ENCODE measurements at regions not wholly inside any gene's neighbourhood (a gene's known extent, or its start where the extent isn't known, plus 50 kb on each side); places are given as distances from the start of the nearest gene placed in this dataset.

GRCh38 chr9:83154087-83154736 is 91.3 kb upstream of the RASEF start:
- intact Hi-C loops (cut with micrococcal nuclease), result loop anchor here (10.0 kb wide), 1 partner anchor 59 kb away; no protein-coding TSS in a partner anchor
- H3K4me3 Mint-ChIP-seq, result no peak overlapping the region
- no peaks in the 10 kb centered on the region for H3K36me3 Mint-ChIP-seq (ENCODE audit: low read depth)
- H3K4me1 Mint-ChIP-seq (ENCODE audit: low read depth), result peaks cover 6% of the 10 kb centered on the region
- no peak for DNase-seq (ENCODE audit: low spot score)
- no peak overlapping the region for H3K27ac Mint-ChIP-seq
- H3K9me3 Mint-ChIP-seq, result no peaks in the 10 kb centered on the region
- H3K27me3 Mint-ChIP-seq (ENCODE audit: insufficient read depth), result no peaks in the 10 kb centered on the region

GRCh38 chr9:83153030-83153429 is 90.1 kb upstream of the RASEF start:
- intact Hi-C loops (cut with micrococcal nuclease), result loop anchor here (10.0 kb wide), 1 partner anchor 58 kb away; no protein-coding TSS in a partner anchor
- Mint-ChIP-seq H3K4me1 (ENCODE audit: low read depth) (peaks cover 6% of the 10 kb centered on the region), H3K27me3 (ENCODE audit: insufficient read depth) (no peaks in the 10 kb centered on the region), H3K36me3 (ENCODE audit: low read depth) (no peaks in the 10 kb centered on the region), H3K9me3 (no peaks in the 10 kb centered on the region), H3K4me3 (no peak overlapping the region), H3K27ac (no peak overlapping the region)
- DNase-seq (ENCODE audit: low spot score), result no peak

GRCh38 chr9:83151627-83152137 is 88.7 kb upstream of the RASEF start:
- intact Hi-C loops (cut with micrococcal nuclease), result loop anchor here (10.0 kb wide), 1 partner anchor 57 kb away; no protein-coding TSS in a partner anchor
- Mint-ChIP-seq H3K36me3 (ENCODE audit: low read depth) (no peaks in the 10 kb centered on the region), H3K4me3 (no peak overlapping the region), H3K9me3 (no peaks in the 10 kb centered on the region), H3K27me3 (ENCODE audit: insufficient read depth) (no peaks in the 10 kb centered on the region), H3K4me1 (ENCODE audit: low read depth) (peaks cover 6% of the 10 kb centered on the region), H3K27ac (no peak overlapping the region)
- no peak for DNase-seq (ENCODE audit: low spot score)

GRCh38 chr9:83147315-83148149 is 84.6 kb upstream of the RASEF start:
- intact Hi-C loops (cut with micrococcal nuclease), result no loop called here
- H3K27ac Mint-ChIP-seq, result no peak overlapping the region
- no peaks in the 10 kb centered on the region for H3K9me3 Mint-ChIP-seq
- no peaks in the 10 kb centered on the region for H3K4me1 Mint-ChIP-seq (ENCODE audit: low read depth)
- H3K36me3 Mint-ChIP-seq (ENCODE audit: low read depth), result no peaks in the 10 kb centered on the region
- no peak for DNase-seq (ENCODE audit: low spot score)
- H3K27me3 Mint-ChIP-seq (ENCODE audit: insufficient read depth), result no peaks in the 10 kb centered on the region
- H3K4me3 Mint-ChIP-seq, result no peak overlapping the region

GRCh38 chr9:83146325-83146724 is 83.4 kb upstream of the RASEF start:
- DNase-seq (ENCODE audit: low spot score), result no peak
- no peak overlapping the region for H3K27ac Mint-ChIP-seq
- H3K27me3 Mint-ChIP-seq (ENCODE audit: insufficient read depth), result no peaks in the 10 kb centered on the region
- no peaks in the 10 kb centered on the region for H3K36me3 Mint-ChIP-seq (ENCODE audit: low read depth)
- intact Hi-C loops (cut with micrococcal nuclease), result no loop called here
- no peaks in the 10 kb centered on the region for H3K4me1 Mint-ChIP-seq (ENCODE audit: low read depth)
- no peak overlapping the region for H3K4me3 Mint-ChIP-seq
- H3K9me3 Mint-ChIP-seq, result no peaks in the 10 kb centered on the region

GRCh38 chr9:83144492-83144891 is 81.5 kb upstream of the RASEF start:
- intact Hi-C loops (cut with micrococcal nuclease), result no loop called here
- Mint-ChIP-seq H3K4me3 (no peak overlapping the region), H3K4me1 (ENCODE audit: low read depth) (no peaks in the 10 kb centered on the region), H3K9me3 (no peaks in the 10 kb centered on the region), H3K36me3 (ENCODE audit: low read depth) (no peaks in the 10 kb centered on the region), H3K27me3 (ENCODE audit: insufficient read depth) (no peaks in the 10 kb centered on the region), H3K27ac (no peak overlapping the region)
- DNase-seq (ENCODE audit: low spot score), result no peak

- Mint-ChIP-seq H3K4me1 (ENCODE audit: low read depth) (no peaks in the 10 kb centered on the region), H3K27me3 (ENCODE audit: insufficient read depth) (no peaks in the 10 kb centered on the region), H3K27ac (no peak overlapping the region), H3K9me3 (no peaks in the 10 kb centered on the region), H3K36me3 (ENCODE audit: low read depth) (no peaks in the 10 kb centered on the region), H3K4me3 (no peak overlapping the region)
- intact Hi-C loops (cut with micrococcal nuclease), result no loop called here
- no peak for DNase-seq (ENCODE audit: low spot score)
Observed at GRCh38 chr9:83142389-83142788, 79.4 kb upstream of the RASEF start.

- H3K27me3 Mint-ChIP-seq (ENCODE audit: insufficient read depth), result no peaks in the 10 kb centered on the region
- intact Hi-C loops (cut with micrococcal nuclease), result no loop called here
Observed at GRCh38 chr9:83141887-83142286, 78.9 kb upstream of the RASEF start.

GRCh38 chr9:83140061-83140460 is 77.1 kb upstream of the RASEF start:
- Mint-ChIP-seq H3K4me3 (no peak overlapping the region), H3K9me3 (no peaks in the 10 kb centered on the region), H3K36me3 (ENCODE audit: low read depth) (no peaks in the 10 kb centered on the region), H3K27me3 (ENCODE audit: insufficient read depth) (no peaks in the 10 kb centered on the region), H3K4me1 (ENCODE audit: low read depth) (no peaks in the 10 kb centered on the region), H3K27ac (no peak overlapping the region)
- intact Hi-C loops (cut with micrococcal nuclease), result no loop called here
- DNase-seq (ENCODE audit: low spot score), result no peak

More at GRCh38 chr9:83141887-83142286, 78.9 kb upstream of the RASEF start:
- H3K9me3 Mint-ChIP-seq, result no peaks in the 10 kb centered on the region
- no peaks in the 10 kb centered on the region for H3K4me1 Mint-ChIP-seq (ENCODE audit: low read depth)
- H3K36me3 Mint-ChIP-seq (ENCODE audit: low read depth), result no peaks in the 10 kb centered on the region
- no peak overlapping the region for H3K27ac Mint-ChIP-seq
- DNase-seq (ENCODE audit: low spot score), result no peak
- no peak overlapping the region for H3K4me3 Mint-ChIP-seq

- Mint-ChIP-seq H3K4me1 (ENCODE audit: low read depth) (no peaks in the 10 kb centered on the region), H3K27me3 (ENCODE audit: insufficient read depth) (no peaks in the 10 kb centered on the region), H3K27ac (no peak overlapping the region), H3K36me3 (ENCODE audit: low read depth) (no peaks in the 10 kb centered on the region), H3K9me3 (no peaks in the 10 kb centered on the region), H3K4me3 (no peak overlapping the region)
- intact Hi-C loops (cut with micrococcal nuclease), result no loop called here
- no peak for DNase-seq (ENCODE audit: low spot score)
Observed at GRCh38 chr9:83138422-83139135, 75.6 kb upstream of the RASEF start.

- H3K4me3 Mint-ChIP-seq, result no peak overlapping the region
- no peak for DNase-seq (ENCODE audit: low spot score)
- H3K27me3 Mint-ChIP-seq (ENCODE audit: insufficient read depth), result no peaks in the 10 kb centered on the region
- H3K27ac Mint-ChIP-seq, result no peak overlapping the region
- H3K4me1 Mint-ChIP-seq (ENCODE audit: low read depth), result no peaks in the 10 kb centered on the region
- H3K9me3 Mint-ChIP-seq, result no peaks in the 10 kb centered on the region
- H3K36me3 Mint-ChIP-seq (ENCODE audit: low read depth), result no peaks in the 10 kb centered on the region
- intact Hi-C loops (cut with micrococcal nuclease), result no loop called here
Observed at GRCh38 chr9:83133316-83133715, 70.4 kb upstream of the RASEF start.

GRCh38 chr9:83132768-83133167 is 69.8 kb upstream of the RASEF start:
- Mint-ChIP-seq H3K9me3 (no peaks in the 10 kb centered on the region), H3K4me1 (ENCODE audit: low read depth) (no peaks in the 10 kb centered on the region), H3K36me3 (ENCODE audit: low read depth) (no peaks in the 10 kb centered on the region), H3K27me3 (ENCODE audit: insufficient read depth) (no peaks in the 10 kb centered on the region), H3K4me3 (no peak overlapping the region), H3K27ac (no peak overlapping the region)
- intact Hi-C loops (cut with micrococcal nuclease), result no loop called here
- no peak for DNase-seq (ENCODE audit: low spot score)

GRCh38 chr9:83130541-83130940 is 67.6 kb upstream of the RASEF start:
- intact Hi-C loops (cut with micrococcal nuclease), result no loop called here
- Mint-ChIP-seq H3K27ac (no peak overlapping the region), H3K9me3 (no peaks in the 10 kb centered on the region), H3K4me1 (ENCODE audit: low read depth) (no peaks in the 10 kb centered on the region), H3K4me3 (no peak overlapping the region), H3K27me3 (ENCODE audit: insufficient read depth) (no peaks in the 10 kb centered on the region), H3K36me3 (ENCODE audit: low read depth) (no peaks in the 10 kb centered on the region)
- DNase-seq (ENCODE audit: low spot score), result no peak

Data from activated T-helper 1 cell treated with anti-CD3 and anti-CD28 coated beads, Interleukin-12 subunit alpha, Interleukin-12 subunit beta, Interleukin-2, Interleukin-4 antibody, amounts not matched to agents 30 ng/mL and 10 ng/mL and 1 ng/mL, durations not matched to agents 14 hours and 24 hours and 36 hours (primary cell).